KMS-11 (cell line): ENCODE measurements at regions not wholly inside any gene's neighbourhood (a gene's known extent, or its start where the extent isn't known, plus 50 kb on each side); places are given as distances from the start of the nearest gene placed in this dataset.

Experiments
- H2AFZ ChIP-seq: fragments of 200-600 bp; sonication (generic); 2 replicates; pipeline ENCODE4 v1.6.1; 2016; ENCODE audit warnings: antibody characterized with exemption, mixed run types, low read depth
- H3K27ac ChIP-seq: fragments of 200-600 bp; sonication (generic); 2 replicates; pipeline ENCODE4 v1.6.1; 2016; ENCODE audit warnings: mild to moderate bottlenecking, mixed run types
- H3K27me3 ChIP-seq: fragments of 200-600 bp; sonication (generic); 2 replicates; pipeline ENCODE4 v1.6.1; 2017; ENCODE audit warnings: mild to moderate bottlenecking, low read depth, mixed run types, moderate library complexity; ENCODE audit not compliant: insufficient read depth
- H3K36me3 ChIP-seq: fragments of 200-600 bp; sonication (generic); 2 replicates; pipeline ENCODE4 v1.6.1; 2017; ENCODE audit warnings: mild to moderate bottlenecking, mixed run types; ENCODE audit not compliant: insufficient read depth
- H3K4me1 ChIP-seq: fragments of 200-600 bp; sonication (generic); 2 replicates; pipeline ENCODE4 v1.6.1; 2016; ENCODE audit warnings: mild to moderate bottlenecking, low read depth, mixed run types; ENCODE audit not compliant: poor library complexity, severe bottlenecking
- H3K4me2 ChIP-seq: fragments of 200-600 bp; sonication (generic); 2 replicates; pipeline ENCODE4 v1.7.0; 2016; ENCODE audit warnings: mild to moderate bottlenecking, mixed run types
- H3K4me3 ChIP-seq: fragments of 200-600 bp; sonication (generic); IDR thresholded peaks from 2 replicates; pipeline ENCODE4 v1.6.1; 2017; ENCODE audit warnings: low read depth, low read length, mixed read lengths; ENCODE audit not compliant: insufficient read depth
- H3K79me2 ChIP-seq: fragments of 200-600 bp; sonication (generic); 2 replicates; pipeline ENCODE4 v1.6.1; 2016; ENCODE audit warnings: low read depth, mixed run types; ENCODE audit not compliant: insufficient read depth
- H3K9ac ChIP-seq: fragments of 200-600 bp; sonication (generic); 2 replicates; pipeline ENCODE4 v1.6.1; 2016; ENCODE audit warnings: mild to moderate bottlenecking, mixed run types
- H4K20me1 ChIP-seq: fragments of 200-600 bp; sonication (generic); 2 replicates; pipeline ENCODE4 v1.6.1; 2016; ENCODE audit warnings: mild to moderate bottlenecking, mixed run types; ENCODE audit not compliant: insufficient read depth
- CTCF ChIP-seq: fragments of 200-600 bp; sonication (generic); conservative IDR thresholded peaks from 2 replicates; pipeline ENCODE4 v1.6.1; 2017; ENCODE audit warnings: low read depth, mild to moderate bottlenecking, antibody characterized with exemption, low read length, moderate library complexity, mixed read lengths

GRCh38 chr9:36728651-36729520 lies 156.2 kb downstream of the MELK start:
- no peak overlapping the region for H2AFZ ChIP-seq
- H3K9ac ChIP-seq, result no peak overlapping the region
- no peak overlapping the region for H3K4me2 ChIP-seq

GRCh38 chr9:36729906-36730305 lies 157.2 kb downstream of the MELK start:
- no peak overlapping the region for H3K27ac ChIP-seq
- H3K9ac ChIP-seq, result no peak overlapping the region
- H3K79me2 ChIP-seq, result no peaks in the 10 kb centered on the region
- TF ChIP-seq CTCF, result no peak
- H2AFZ ChIP-seq, result no peak overlapping the region
- peaks cover 2% of the 10 kb centered on the region for H3K4me1 ChIP-seq
- no peak overlapping the region for H3K4me3 ChIP-seq
- no peaks in the 10 kb centered on the region for H3K27me3 ChIP-seq
- H3K36me3 ChIP-seq, result no peaks in the 10 kb centered on the region
- H3K4me2 ChIP-seq, result no peak overlapping the region
- no peaks in the 10 kb centered on the region for H4K20me1 ChIP-seq

More at GRCh38 chr9:36728651-36729520, 156.2 kb downstream of the MELK start:
- peak; percentile 95 for TF ChIP-seq CTCF
- Histone ChIP-seq H3K36me3 (no peaks in the 10 kb centered on the region), H4K20me1 (no peaks in the 10 kb centered on the region), H3K4me1 (peaks cover 2% of the 10 kb centered on the region), H3K79me2 (no peaks in the 10 kb centered on the region), H3K27ac (no peak overlapping the region), H3K27me3 (no peaks in the 10 kb centered on the region), H3K4me3 (no peak overlapping the region)

- H3K79me2 ChIP-seq, result no peaks in the 10 kb centered on the region
- peaks cover 2% of the 10 kb centered on the region for H3K4me1 ChIP-seq
- no peak overlapping the region for H3K4me2 ChIP-seq
- H2AFZ ChIP-seq, result no peak overlapping the region
- H3K4me3 ChIP-seq, result no peak overlapping the region
- H3K9ac ChIP-seq, result no peak overlapping the region
- no peaks in the 10 kb centered on the region for H3K36me3 ChIP-seq
- H3K27ac ChIP-seq, result no peak overlapping the region
- no peak for TF ChIP-seq CTCF
- no peaks in the 10 kb centered on the region for H3K27me3 ChIP-seq
- no peaks in the 10 kb centered on the region for H4K20me1 ChIP-seq
Observed at GRCh38 chr9:36730414-36730813, 157.7 kb downstream of the MELK start.

GRCh38 chr9:36731068-36731956 lies 158.6 kb downstream of the MELK start:
- no peak for TF ChIP-seq CTCF
- Histone ChIP-seq H3K27ac (no peak overlapping the region), H2AFZ (no peak overlapping the region), H3K4me2 (no peak overlapping the region), H3K9ac (no peak overlapping the region), H3K4me3 (no peak overlapping the region), H3K27me3 (no peaks in the 10 kb centered on the region), H3K79me2 (no peaks in the 10 kb centered on the region), H4K20me1 (no peaks in the 10 kb centered on the region), H3K4me1 (peaks cover 2% of the 10 kb centered on the region), H3K36me3 (no peaks in the 10 kb centered on the region)
